GM23338 (cell line): ENCODE measurements at regions not wholly inside any gene's neighbourhood (a gene's known extent, or its start where the extent isn't known, plus 50 kb on each side); places are given as distances from the start of the nearest gene placed in this dataset.

ENCODE experiments used
- ATAC-seq: fragments of 200-7000 bp; cut with Tn5 transposase; 3 replicates; pipeline ENCODE4 v1.9.1; 2020
- DNase-seq: peaks from one replicate; pipeline ENCODE4 v3.0.0-alpha.2; 2015; ENCODE audit warnings: low spot score
- H2AFZ ChIP-seq: fragments of 200-600 bp; sonication (generic); 2 replicates; pipeline ENCODE4 v1.8.0; 2016; ENCODE audit warnings: antibody characterized with exemption, mild to moderate bottlenecking, moderate library complexity
- H3F3A ChIP-seq: fragments of 200-600 bp; sonication (generic); replicated peaks from 2 replicates; pipeline ENCODE4 v1.8.0; 2017; ENCODE audit warnings: antibody characterized with exemption, mixed run types, low read depth
- H3K27ac ChIP-seq: fragments of 200-600 bp; sonication (generic); 2 replicates; pipeline ENCODE4 v1.6.1; 2016; ENCODE audit warnings: low read depth
- H3K27me3 ChIP-seq: fragments of 200-600 bp; sonication (generic); 2 replicates; pipeline ENCODE4 v1.8.0; 2016; ENCODE audit warnings: mild to moderate bottlenecking, mixed run types, moderate library complexity; ENCODE audit not compliant: insufficient read depth
- H3K36me3 ChIP-seq: fragments of 200-600 bp; sonication (generic); 2 replicates; pipeline ENCODE4 v1.8.0; 2016; ENCODE audit warnings: mild to moderate bottlenecking; ENCODE audit not compliant: insufficient read depth
- H3K4me1 ChIP-seq: fragments of 200-600 bp; sonication (generic); 2 replicates; pipeline ENCODE4 v1.8.0; 2016; ENCODE audit warnings: mild to moderate bottlenecking, moderate library complexity; ENCODE audit not compliant: insufficient read depth
- H3K4me2 ChIP-seq: fragments of 200-600 bp; sonication (generic); 2 replicates; pipeline ENCODE4 v1.7.1; 2017; ENCODE audit warnings: mixed run types
- H3K4me3 ChIP-seq: fragments of 200-600 bp; sonication (generic); 2 replicates; pipeline ENCODE4 v1.6.1; 2016; ENCODE audit warnings: mixed run types
- H3K79me2 ChIP-seq: fragments of 200-600 bp; sonication (generic); replicated peaks from 2 replicates; pipeline ENCODE4 v1.8.0; 2017; ENCODE audit warnings: mild to moderate bottlenecking; ENCODE audit not compliant: insufficient read depth
- H3K9me2 ChIP-seq: fragments of 200-600 bp; sonication (generic); 2 replicates; pipeline ENCODE4 v1.8.0; 2017; ENCODE audit not compliant: insufficient read depth
- H4K20me1 ChIP-seq: fragments of 200-600 bp; sonication (generic); replicated peaks from 2 replicates; pipeline ENCODE4 v1.8.0; 2017; ENCODE audit warnings: mild to moderate bottlenecking; ENCODE audit not compliant: insufficient read depth
- H3K27ac Mint-ChIP-seq: 2 replicates; pipeline ENCODE4 v1.8.0; 2020; ENCODE audit warnings: inconsistent platforms, mild to moderate bottlenecking, moderate library complexity, mixed read lengths
- H3K27me3 Mint-ChIP-seq: 3 replicates; pipeline ENCODE4 v1.8.0; 2022; ENCODE audit warnings: low read depth, mild to moderate bottlenecking, moderate library complexity, mixed read lengths, inconsistent platforms; ENCODE audit not compliant: insufficient read depth, poor library complexity
- H3K36me3 Mint-ChIP-seq: 3 replicates; pipeline ENCODE4 v1.8.0; 2021; ENCODE audit warnings: low read depth, mild to moderate bottlenecking, inconsistent platforms, moderate library complexity, mixed read lengths
- H3K4me1 Mint-ChIP-seq: 3 replicates; pipeline ENCODE4 v1.8.0; 2020; ENCODE audit warnings: mild to moderate bottlenecking, inconsistent platforms, mixed read lengths
- H3K4me3 Mint-ChIP-seq: 3 replicates; pipeline ENCODE4 v1.8.0; 2021; ENCODE audit warnings: moderate library complexity, mild to moderate bottlenecking, inconsistent platforms, mixed read lengths
- H3K9me3 Mint-ChIP-seq: 3 replicates; pipeline ENCODE4 v1.8.0; 2020; ENCODE audit warnings: moderate library complexity, mild to moderate bottlenecking, inconsistent platforms, mixed read lengths
- CREB1 ChIP-seq: fragments of 250-450 bp; sonication (Bioruptor Pico); IDR thresholded peaks from 2 replicates; pipeline ENCODE4 v1.5.0; 2020; ENCODE audit warnings: low read depth, mild to moderate bottlenecking, moderate library complexity
- CTCF ChIP-seq, 2 experiments: fragments of 200-600 bp in 1 of 2; sonication (generic) in 1 of 2; conservative IDR thresholded peaks; 2 replicates each; pipeline versions ENCODE4 v1.5.1 to v1.6.1; 2016 to 2017; ENCODE audit warnings: antibody characterized with exemption in 2 of 2, low read depth in 2 of 2, mild to moderate bottlenecking in 2 of 2, moderate library complexity in 1 of 2
- EZH2 ChIP-seq: fragments of 200-600 bp; sonication (generic); IDR thresholded peaks from one replicate; pipeline ENCODE4 v1.8.0; 2017; ENCODE audit warnings: antibody characterized with exemption, mild to moderate bottlenecking, low read depth; ENCODE audit not compliant: unreplicated experiment
- EZH2phosphoT487 ChIP-seq: fragments of 200-600 bp; sonication (generic); IDR thresholded peaks from one replicate; pipeline ENCODE4 v1.8.1; 2018; ENCODE audit warnings: antibody characterized with exemption; ENCODE audit not compliant: unreplicated experiment
- JUNB ChIP-seq: IDR thresholded peaks from one replicate; pipeline ENCODE4 v1.6.1; 2016; ENCODE audit warnings: antibody characterized with exemption; ENCODE audit not compliant: unreplicated experiment
- NANOG ChIP-seq: IDR thresholded peaks from 2 replicates; pipeline ENCODE4 v1.6.1; 2016; ENCODE audit warnings: antibody characterized with exemption, borderline replicate concordance
- POLR2AphosphoS5 ChIP-seq: IDR thresholded peaks from 2 replicates; pipeline ENCODE4 v1.6.1; 2016; ENCODE audit warnings: antibody characterized with exemption, low read depth
- STAT1 ChIP-seq: IDR thresholded peaks from one replicate; pipeline ENCODE4 v1.6.1; 2016; ENCODE audit warnings: antibody characterized with exemption; ENCODE audit not compliant: unreplicated experiment
- ZNF114 ChIP-seq: fragments of 250-450 bp; sonication (Bioruptor Pico); IDR thresholded peaks from 2 replicates; pipeline ENCODE4 v1.5.0; 2020; ENCODE audit warnings: mild to moderate bottlenecking, moderate library complexity
- ZNF331 ChIP-seq: fragments of 250-450 bp; sonication (Bioruptor Pico); IDR thresholded peaks from 2 replicates; pipeline ENCODE4 v1.5.0; 2020; ENCODE audit warnings: low read depth, mild to moderate bottlenecking, moderate library complexity
- TF ChIP-seq, protein P1 (sequence below): fragments of 250-450 bp; sonication (Bioruptor Pico); IDR thresholded peaks from 2 replicates; pipeline ENCODE4 v1.5.0; 2020; ENCODE audit warnings: mild to moderate bottlenecking, moderate library complexity

DNA sequence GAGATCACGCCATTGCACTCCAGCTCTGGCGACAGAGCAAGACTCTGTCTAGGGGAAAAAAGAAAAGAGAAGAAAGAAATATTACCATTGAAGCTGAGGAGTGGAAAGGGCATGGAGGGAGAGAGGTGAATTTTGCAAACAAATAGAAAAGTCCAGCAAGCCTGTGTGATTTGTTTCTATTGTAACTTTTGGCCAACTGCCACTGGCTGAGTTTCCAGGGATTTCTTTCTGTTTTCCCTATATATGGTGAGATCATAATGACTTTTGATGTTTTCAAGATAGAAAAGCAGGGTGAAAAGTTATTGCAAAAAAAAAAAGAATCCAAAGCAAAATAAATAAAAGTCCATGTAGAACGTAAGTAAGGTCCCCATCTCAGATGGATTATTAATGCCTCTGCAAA is 184.2 kb upstream of the RALGAPA2 start:
- H3K27ac ChIP-seq: no peak overlapping the region
- no peaks in the 10 kb centered on the region for H4K20me1 ChIP-seq
- no peaks in the 10 kb centered on the region for H3K36me3 ChIP-seq
- H3K27me3 ChIP-seq: no peaks in the 10 kb centered on the region
- no peaks in the 10 kb centered on the region for H3F3A ChIP-seq
- Mint-ChIP-seq H3K4me1 (peaks cover 31% of the 10 kb centered on the region), H3K27me3 (peaks cover 4% of the 10 kb centered on the region), H3K36me3 (peaks cover under 1% of the 10 kb centered on the region; the same call in 2 of the 3 replicates), H3K9me3 (peaks cover 1% of the 10 kb centered on the region; the same call in 2 of the 3 replicates), H3K27ac (no peak overlapping the region), H3K4me3 (no peak overlapping the region)
- DNase-seq: no peak
- H3K4me3 ChIP-seq: no peak overlapping the region
- no peak for ATAC-seq
- peaks cover 17% of the 10 kb centered on the region for H3K4me1 ChIP-seq
- no peak overlapping the region for H3K4me2 ChIP-seq
- H3K9me2 ChIP-seq: no peaks in the 10 kb centered on the region; the same call in 1 of the 2 replicates
- H2AFZ ChIP-seq: no peak overlapping the region
- no peak for TF ChIP-seq ZNF114 (CRISPR knock-in tag)
- no peak for TF ChIP-seq CREB1 (CRISPR knock-in tag)
- no peak for TF ChIP-seq NANOG
- TF ChIP-seq POLR2AphosphoS5: no peak
- no peak for TF ChIP-seq CTCF (conservative IDR thresholded peaks at IDR 0.05; ENCODE audit: low read depth in 2 of 2)
- TF ChIP-seq EZH2: no peak
- TF ChIP-seq EZH2phosphoT487: no peak
- no peak for TF ChIP-seq ZNF331
- TF ChIP-seq, protein P1, sequence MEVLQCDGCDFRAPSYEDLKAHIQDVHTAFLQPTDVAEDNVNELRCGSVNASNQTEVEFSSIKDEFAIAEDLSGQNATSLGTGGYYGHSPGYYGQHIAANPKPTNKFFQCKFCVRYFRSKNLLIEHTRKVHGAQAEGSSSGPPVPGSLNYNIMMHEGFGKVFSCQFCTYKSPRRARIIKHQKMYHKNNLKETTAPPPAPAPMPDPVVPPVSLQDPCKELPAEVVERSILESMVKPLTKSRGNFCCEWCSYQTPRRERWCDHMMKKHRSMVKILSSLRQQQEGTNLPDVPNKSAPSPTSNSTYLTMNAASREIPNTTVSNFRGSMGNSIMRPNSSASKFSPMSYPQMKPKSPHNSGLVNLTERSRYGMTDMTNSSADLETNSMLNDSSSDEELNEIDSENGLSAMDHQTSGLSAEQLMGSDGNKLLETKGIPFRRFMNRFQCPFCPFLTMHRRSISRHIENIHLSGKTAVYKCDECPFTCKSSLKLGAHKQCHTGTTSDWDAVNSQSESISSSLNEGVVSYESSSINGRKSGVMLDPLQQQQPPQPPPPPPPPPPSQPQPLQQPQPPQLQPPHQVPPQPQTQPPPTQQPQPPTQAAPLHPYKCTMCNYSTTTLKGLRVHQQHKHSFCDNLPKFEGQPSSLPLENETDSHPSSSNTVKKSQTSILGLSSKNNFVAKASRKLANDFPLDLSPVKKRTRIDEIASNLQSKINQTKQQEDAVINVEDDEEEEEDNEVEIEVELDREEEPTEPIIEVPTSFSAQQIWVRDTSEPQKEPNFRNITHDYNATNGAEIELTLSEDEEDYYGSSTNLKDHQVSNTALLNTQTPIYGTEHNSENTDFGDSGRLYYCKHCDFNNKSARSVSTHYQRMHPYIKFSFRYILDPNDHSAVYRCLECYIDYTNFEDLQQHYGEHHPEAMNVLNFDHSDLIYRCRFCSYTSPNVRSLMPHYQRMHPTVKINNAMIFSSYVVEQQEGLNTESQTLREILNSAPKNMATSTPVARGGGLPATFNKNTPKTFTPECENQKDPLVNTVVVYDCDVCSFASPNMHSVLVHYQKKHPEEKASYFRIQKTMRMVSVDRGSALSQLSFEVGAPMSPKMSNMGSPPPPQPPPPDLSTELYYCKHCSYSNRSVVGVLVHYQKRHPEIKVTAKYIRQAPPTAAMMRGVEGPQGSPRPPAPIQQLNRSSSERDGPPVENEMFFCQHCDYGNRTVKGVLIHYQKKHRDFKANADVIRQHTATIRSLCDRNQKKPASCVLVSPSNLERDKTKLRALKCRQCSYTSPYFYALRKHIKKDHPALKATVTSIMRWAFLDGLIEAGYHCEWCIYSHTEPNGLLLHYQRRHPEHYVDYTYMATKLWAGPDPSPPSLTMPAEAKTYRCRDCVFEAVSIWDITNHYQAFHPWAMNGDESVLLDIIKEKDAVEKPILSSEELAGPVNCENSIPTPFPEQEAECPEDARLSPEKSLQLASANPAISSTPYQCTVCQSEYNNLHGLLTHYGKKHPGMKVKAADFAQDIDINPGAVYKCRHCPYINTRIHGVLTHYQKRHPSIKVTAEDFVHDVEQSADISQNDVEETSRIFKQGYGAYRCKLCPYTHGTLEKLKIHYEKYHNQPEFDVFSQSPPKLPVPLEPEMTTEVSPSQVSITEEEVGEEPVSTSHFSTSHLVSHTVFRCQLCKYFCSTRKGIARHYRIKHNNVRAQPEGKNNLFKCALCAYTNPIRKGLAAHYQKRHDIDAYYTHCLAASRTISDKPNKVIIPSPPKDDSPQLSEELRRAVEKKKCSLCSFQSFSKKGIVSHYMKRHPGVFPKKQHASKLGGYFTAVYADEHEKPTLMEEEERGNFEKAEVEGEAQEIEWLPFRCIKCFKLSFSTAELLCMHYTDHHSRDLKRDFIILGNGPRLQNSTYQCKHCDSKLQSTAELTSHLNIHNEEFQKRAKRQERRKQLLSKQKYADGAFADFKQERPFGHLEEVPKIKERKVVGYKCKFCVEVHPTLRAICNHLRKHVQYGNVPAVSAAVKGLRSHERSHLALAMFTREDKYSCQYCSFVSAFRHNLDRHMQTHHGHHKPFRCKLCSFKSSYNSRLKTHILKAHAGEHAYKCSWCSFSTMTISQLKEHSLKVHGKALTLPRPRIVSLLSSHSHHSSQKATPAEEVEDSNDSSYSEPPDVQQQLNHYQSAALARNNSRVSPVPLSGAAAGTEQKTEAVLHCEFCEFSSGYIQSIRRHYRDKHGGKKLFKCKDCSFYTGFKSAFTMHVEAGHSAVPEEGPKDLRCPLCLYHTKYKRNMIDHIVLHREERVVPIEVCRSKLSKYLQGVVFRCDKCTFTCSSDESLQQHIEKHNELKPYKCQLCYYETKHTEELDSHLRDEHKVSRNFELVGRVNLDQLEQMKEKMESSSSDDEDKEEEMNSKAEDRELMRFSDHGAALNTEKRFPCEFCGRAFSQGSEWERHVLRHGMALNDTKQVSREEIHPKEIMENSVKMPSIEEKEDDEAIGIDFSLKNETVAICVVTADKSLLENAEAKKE (CRISPR knock-in tag): no peak
- no peak for TF ChIP-seq JUNB
- TF ChIP-seq STAT1: no peak
- no peaks in the 10 kb centered on the region for H3K79me2 ChIP-seq
